Endothelial cell of umbilical vein (primary cell): ENCODE measurements at regions not wholly inside any gene's neighbourhood (a gene's known extent, or its start where the extent isn't known, plus 50 kb on each side); places are given as distances from the start of the nearest gene placed in this dataset.

Experiments
- BruUV-seq: library from RNA; stranded (reverse); fragments of 400-500 nt; replicated peaks from 2 replicates; lab custom pipeline; 2021; lab: Mats Ljungman, UMichigan
- CTCF ChIA-PET: fragments of 300-600, 350-600 bp; sonication (Branson Sonifier 250); formaldehyde crosslinking; loops from one replicate; lab custom pipeline; 2021; ENCODE audit warnings: antibody characterized with exemption, inconsistent platforms; lab: Charles Lee
- POLR2A ChIA-PET: fragments of 300-600, 350-600 bp; sonication (Branson Sonifier 250); formaldehyde crosslinking; loops from one replicate; lab custom pipeline; 2021; ENCODE audit warnings: antibody characterized with exemption, inconsistent platforms; lab: Charles Lee
- DNase-seq: peaks from one replicate; pipeline ENCODE4 v3.0.0-alpha.2; 2011; ENCODE audit warnings: low read depth, low spot score
- FAIRE-seq: peaks from 2 replicates; lab custom pipeline; 2011; peaks lifted over from hg19 to GRCh38; lab: Jason Lieb, UNC
- H2AFZ ChIP-seq: 2 replicates; pipeline ENCODE4 v1.6.0; 2012; ENCODE audit warnings: low read depth, low read length, control low read depth, inconsistent platforms
- H3K27ac ChIP-seq: 2 replicates; pipeline ENCODE4 v1.5.1; 2011; ENCODE audit warnings: low read depth, mild to moderate bottlenecking, control low read depth, low read length, moderate library complexity; ENCODE audit not compliant: insufficient read depth
- H3K27me3 ChIP-seq, 2 experiments: 2 replicates each; pipeline versions ENCODE4 v1.6.0 to v1.6.1; 2011; ENCODE audit warnings: low read length in 2 of 2, mixed read lengths in 1 of 2; ENCODE audit not compliant: control insufficient read depth in 2 of 2, insufficient read depth in 2 of 2
- H3K36me3 ChIP-seq, 2 experiments: 2 replicates in 1 of 2; 3 replicates in 1 of 2; pipeline ENCODE4 v1.5.1; 2011; ENCODE audit warnings: low read length in 2 of 2, mild to moderate bottlenecking in 1 of 2, moderate library complexity in 1 of 2; ENCODE audit not compliant: control insufficient read depth in 2 of 2, insufficient read depth in 2 of 2; ENCODE audit errors: extremely low read depth in 1 of 2
- H3K4me1 ChIP-seq: 3 replicates; pipeline ENCODE4 v1.5.1; 2011; ENCODE audit warnings: mild to moderate bottlenecking, low read length; ENCODE audit not compliant: control insufficient read depth, insufficient read depth; ENCODE audit errors: extremely low read depth
- H3K4me2 ChIP-seq: 2 replicates; pipeline ENCODE4 v1.6.1; 2011; ENCODE audit warnings: low read length, control low read depth, mixed read lengths; ENCODE audit not compliant: insufficient read depth
- H3K4me3 ChIP-seq, 3 experiments: fragments of 200-600 bp in 1 of 3; sonication (generic), shearing (Covaris generic) in 1 of 3; replicated peaks in 1 of 3; 2 replicates each; pipeline ENCODE4 v1.5.1; 2011 to 2016; ENCODE audit warnings: control low read depth in 3 of 3, low read length in 3 of 3, mild to moderate bottlenecking in 2 of 3, inconsistent platforms in 1 of 3, low read depth in 1 of 3, moderate library complexity in 1 of 3; ENCODE audit not compliant: insufficient read depth in 1 of 3
- H3K79me2 ChIP-seq: 2 replicates; pipeline ENCODE4 v1.6.0; 2012; ENCODE audit warnings: low read length, inconsistent platforms; ENCODE audit not compliant: control insufficient read depth, insufficient read depth
- H3K9ac ChIP-seq: replicated peaks from 2 replicates; pipeline ENCODE3; 2011; ENCODE audit warnings: low read length, control low read depth; ENCODE audit not compliant: insufficient read depth; ENCODE audit errors: extremely low read depth
- H3K9me1 ChIP-seq: replicated peaks from 3 replicates; pipeline ENCODE4 v1.6.0; 2011; ENCODE audit warnings: mild to moderate bottlenecking, low read length; ENCODE audit not compliant: control insufficient read depth, insufficient read depth; ENCODE audit errors: extremely low read depth
- H3K9me3 ChIP-seq: replicated peaks from 2 replicates; pipeline ENCODE4 v1.5.1; 2012; ENCODE audit warnings: low read length, inconsistent platforms; ENCODE audit not compliant: control insufficient read depth, insufficient read depth
- H4K20me1 ChIP-seq: replicated peaks from 2 replicates; pipeline ENCODE3; 2011; ENCODE audit warnings: mild to moderate bottlenecking, low read length; ENCODE audit not compliant: control insufficient read depth, insufficient read depth; ENCODE audit errors: extremely low read depth
- EZH2 ChIP-seq: IDR thresholded peaks from 2 replicates; pipeline ENCODE4 v1.6.1; 2012; ENCODE audit warnings: borderline replicate concordance, low read depth, mild to moderate bottlenecking, moderate library complexity, low read length, inconsistent platforms; ENCODE audit not compliant: severe bottlenecking
- FOS ChIP-seq: IDR thresholded peaks from 2 replicates; pipeline ENCODE4 v1.6.1; 2011; ENCODE audit warnings: mild to moderate bottlenecking, low read length, moderate library complexity, borderline replicate concordance; ENCODE audit not compliant: insufficient read depth
- GATA2 ChIP-seq: IDR thresholded peaks from 2 replicates; pipeline ENCODE4 v1.7.0; 2011; ENCODE audit warnings: low read depth, mild to moderate bottlenecking, moderate library complexity, mixed read lengths, low read length; ENCODE audit not compliant: insufficient read length, insufficient read depth
- JUN ChIP-seq: IDR thresholded peaks from 2 replicates; pipeline ENCODE4 v1.6.1; 2011; ENCODE audit warnings: borderline replicate concordance, low read depth; ENCODE audit not compliant: insufficient read length, insufficient read depth
- MYC ChIP-seq: IDR thresholded peaks from one replicate; pipeline ENCODE4 v1.6.1; 2011; ENCODE audit warnings: mild to moderate bottlenecking, low read depth, low read length
- POLR2A ChIP-seq: IDR thresholded peaks from 2 replicates; pipeline ENCODE4 v1.6.1; 2012; ENCODE audit warnings: low read depth, mild to moderate bottlenecking, control low read depth, low read length
- POLR2AphosphoS5 ChIP-seq: IDR thresholded peaks from 2 replicates; pipeline ENCODE4 v1.6.1; 2012; ENCODE audit warnings: low read depth, mild to moderate bottlenecking, control low read depth, low read length, moderate library complexity; ENCODE audit not compliant: insufficient read depth
- dilution Hi-C: fragments of 300-500 bp; cut with MboI; formaldehyde crosslinking; loops from one replicate; pipeline ENCODE4 v1.15.0; 2019; ENCODE audit warnings: low sequenced_read_pairs; ENCODE audit not compliant: extremely low pct_ligation_motif_present
- intact Hi-C: fragments of 100-400 bp; cut with micrococcal nuclease; formaldehyde crosslinking; loops from one replicate; pipeline ENCODE4 v1.10.0; 2022
- TF ChIP-seq, protein P1 (sequence below), 2 donors: IDR thresholded peaks; 1 replicate in 1 of 2; 2 replicates in 1 of 2; pipeline ENCODE4 v1.5.1; 2011; ENCODE audit warnings: low read length in 2 of 2, mild to moderate bottlenecking in 2 of 2, moderate library complexity in 2 of 2, control low read depth in 1 of 2, inconsistent platforms in 1 of 2, low read depth in 1 of 2; ENCODE audit not compliant: insufficient read depth in 1 of 2; ENCODE audit errors: extremely low read depth in 1 of 2
- TF ChIP-seq, protein P2 (sequence below): IDR thresholded peaks from 2 replicates; pipeline ENCODE4 v1.6.1; 2011; ENCODE audit not compliant: insufficient read depth, insufficient read length

DNA sequence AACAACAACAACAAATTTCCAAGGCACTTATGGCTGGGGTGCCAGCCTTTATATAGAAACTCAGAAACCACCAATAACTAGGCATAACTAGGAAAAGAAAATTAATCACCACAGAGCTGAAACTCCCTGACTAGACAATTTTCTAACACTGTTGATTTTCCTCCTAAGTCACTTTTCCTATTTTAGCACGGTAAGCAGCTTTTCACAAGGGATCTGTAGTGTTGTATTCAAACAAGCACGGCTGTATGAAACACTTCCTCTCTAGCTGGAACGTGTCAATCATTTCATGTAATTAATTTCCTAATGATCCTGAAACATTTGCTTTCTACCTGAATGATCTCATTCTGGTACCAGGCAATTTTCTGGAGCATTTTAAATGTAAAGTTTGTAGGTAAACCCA lies 645.0 kb downstream of the IRS1 start:
- Histone ChIP-seq H3K9ac (no peak overlapping the region), H3K27me3 (no peaks in the 10 kb centered on the region), H4K20me1 (no peaks in the 10 kb centered on the region), H3K4me2 (no peak overlapping the region), H3K4me3 (no peak overlapping the region), H3K9me3 (no peaks in the 10 kb centered on the region), H3K27ac (no peak overlapping the region), H3K4me1 (no peaks in the 10 kb centered on the region), H2AFZ (no peak overlapping the region), H3K9me1 (no peaks in the 10 kb centered on the region), H3K36me3 (no peaks in the 10 kb centered on the region), H3K79me2 (no peaks in the 10 kb centered on the region)
- BruUV-seq = no TSS peak
- FAIRE-seq (no peak), DNase-seq (no peak)
- dilution Hi-C loops (no loop called here), intact Hi-C loops (no loop called here)
- no peak for TF ChIP-seq POLR2AphosphoS5
- TF ChIP-seq JUN = no peak
- TF ChIP-seq, protein P1, sequence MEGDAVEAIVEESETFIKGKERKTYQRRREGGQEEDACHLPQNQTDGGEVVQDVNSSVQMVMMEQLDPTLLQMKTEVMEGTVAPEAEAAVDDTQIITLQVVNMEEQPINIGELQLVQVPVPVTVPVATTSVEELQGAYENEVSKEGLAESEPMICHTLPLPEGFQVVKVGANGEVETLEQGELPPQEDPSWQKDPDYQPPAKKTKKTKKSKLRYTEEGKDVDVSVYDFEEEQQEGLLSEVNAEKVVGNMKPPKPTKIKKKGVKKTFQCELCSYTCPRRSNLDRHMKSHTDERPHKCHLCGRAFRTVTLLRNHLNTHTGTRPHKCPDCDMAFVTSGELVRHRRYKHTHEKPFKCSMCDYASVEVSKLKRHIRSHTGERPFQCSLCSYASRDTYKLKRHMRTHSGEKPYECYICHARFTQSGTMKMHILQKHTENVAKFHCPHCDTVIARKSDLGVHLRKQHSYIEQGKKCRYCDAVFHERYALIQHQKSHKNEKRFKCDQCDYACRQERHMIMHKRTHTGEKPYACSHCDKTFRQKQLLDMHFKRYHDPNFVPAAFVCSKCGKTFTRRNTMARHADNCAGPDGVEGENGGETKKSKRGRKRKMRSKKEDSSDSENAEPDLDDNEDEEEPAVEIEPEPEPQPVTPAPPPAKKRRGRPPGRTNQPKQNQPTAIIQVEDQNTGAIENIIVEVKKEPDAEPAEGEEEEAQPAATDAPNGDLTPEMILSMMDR (IDR thresholded peaks at IDR 0.05; ENCODE audit: extremely low read depth in 1 of 2, insufficient read depth in 1 of 2, low read depth in 1 of 2, low read length in 2 of 2) = no peak
- TF ChIP-seq GATA2 = no peak
- TF ChIP-seq, protein P2, sequence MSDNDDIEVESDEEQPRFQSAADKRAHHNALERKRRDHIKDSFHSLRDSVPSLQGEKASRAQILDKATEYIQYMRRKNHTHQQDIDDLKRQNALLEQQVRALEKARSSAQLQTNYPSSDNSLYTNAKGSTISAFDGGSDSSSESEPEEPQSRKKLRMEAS = no peak
- TF ChIP-seq MYC = no peak
- TF ChIP-seq EZH2 = no peak
- TF ChIP-seq FOS = no peak
- no peak for TF ChIP-seq POLR2A
- CTCF ChIA-PET = no interaction called here
- POLR2A ChIA-PET = no interaction called here
